GM12864 (cell line): ENCODE measurements at regions not wholly inside any gene's neighbourhood (a gene's known extent, or its start where the extent isn't known, plus 50 kb on each side); places are given as distances from the start of the nearest gene placed in this dataset.

Experiments used
- DNase-seq: peaks from one replicate; pipeline ENCODE4 v3.0.0-alpha.2; 2011; ENCODE audit warnings: low read depth
- H3K4me3 ChIP-seq: 2 replicates; pipeline ENCODE4 v1.5.1; 2011; ENCODE audit warnings: mild to moderate bottlenecking, low read depth, low read length, control low read depth
- TF ChIP-seq, protein P1 (sequence below): IDR thresholded peaks from 2 replicates; pipeline ENCODE4 v1.5.1; 2011; ENCODE audit warnings: low read depth, mild to moderate bottlenecking, moderate library complexity, low read length, control low read depth, inconsistent platforms; ENCODE audit errors: missing control alignments

DNA sequence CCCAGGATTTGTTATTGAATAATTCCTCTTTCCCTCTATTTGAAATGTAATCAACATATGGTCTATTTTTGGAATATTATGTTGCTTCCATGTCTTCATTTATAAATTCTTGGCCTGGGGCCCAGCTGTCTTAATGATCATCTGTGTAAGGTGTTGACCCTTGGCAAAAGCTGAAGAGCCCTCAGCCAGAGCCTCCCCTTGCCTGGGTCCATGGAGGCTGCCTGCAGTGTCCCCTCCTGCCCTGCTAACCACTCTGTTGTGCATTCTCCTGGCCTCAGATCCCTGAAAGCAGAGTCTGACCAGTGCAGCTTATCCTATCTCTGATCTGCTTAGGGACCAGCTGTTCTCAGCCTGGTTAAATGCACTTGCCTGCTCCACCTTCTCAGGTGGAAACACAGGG lies 226.1 kb upstream of the APCDD1 start:
- H3K4me3 ChIP-seq: no peak overlapping the region
- TF ChIP-seq, protein P1, sequence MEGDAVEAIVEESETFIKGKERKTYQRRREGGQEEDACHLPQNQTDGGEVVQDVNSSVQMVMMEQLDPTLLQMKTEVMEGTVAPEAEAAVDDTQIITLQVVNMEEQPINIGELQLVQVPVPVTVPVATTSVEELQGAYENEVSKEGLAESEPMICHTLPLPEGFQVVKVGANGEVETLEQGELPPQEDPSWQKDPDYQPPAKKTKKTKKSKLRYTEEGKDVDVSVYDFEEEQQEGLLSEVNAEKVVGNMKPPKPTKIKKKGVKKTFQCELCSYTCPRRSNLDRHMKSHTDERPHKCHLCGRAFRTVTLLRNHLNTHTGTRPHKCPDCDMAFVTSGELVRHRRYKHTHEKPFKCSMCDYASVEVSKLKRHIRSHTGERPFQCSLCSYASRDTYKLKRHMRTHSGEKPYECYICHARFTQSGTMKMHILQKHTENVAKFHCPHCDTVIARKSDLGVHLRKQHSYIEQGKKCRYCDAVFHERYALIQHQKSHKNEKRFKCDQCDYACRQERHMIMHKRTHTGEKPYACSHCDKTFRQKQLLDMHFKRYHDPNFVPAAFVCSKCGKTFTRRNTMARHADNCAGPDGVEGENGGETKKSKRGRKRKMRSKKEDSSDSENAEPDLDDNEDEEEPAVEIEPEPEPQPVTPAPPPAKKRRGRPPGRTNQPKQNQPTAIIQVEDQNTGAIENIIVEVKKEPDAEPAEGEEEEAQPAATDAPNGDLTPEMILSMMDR: no peak
- DNase-seq: no peak

DNA sequence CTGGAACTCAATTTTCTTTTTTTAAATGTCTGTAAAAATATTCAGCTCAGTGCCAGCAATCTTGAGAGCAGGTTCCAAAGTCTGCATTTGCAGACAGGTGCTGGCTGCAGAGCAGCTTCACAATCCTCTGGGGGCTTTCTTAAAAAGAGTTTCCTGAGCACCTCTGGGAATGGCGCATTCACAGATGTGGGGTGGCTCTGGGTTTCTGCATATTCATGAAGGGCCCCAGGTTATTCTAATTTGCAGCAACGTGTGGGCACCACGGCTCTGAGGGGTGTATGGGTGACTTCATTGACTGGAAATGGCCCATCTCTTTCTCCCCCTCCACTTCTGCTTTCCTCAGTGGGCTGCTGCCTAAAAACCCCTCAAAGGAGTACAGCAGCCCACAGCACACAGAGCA lies 225.0 kb upstream of the APCDD1 start:
- TF ChIP-seq, protein P1: no peak
- no peak for DNase-seq

DNA sequence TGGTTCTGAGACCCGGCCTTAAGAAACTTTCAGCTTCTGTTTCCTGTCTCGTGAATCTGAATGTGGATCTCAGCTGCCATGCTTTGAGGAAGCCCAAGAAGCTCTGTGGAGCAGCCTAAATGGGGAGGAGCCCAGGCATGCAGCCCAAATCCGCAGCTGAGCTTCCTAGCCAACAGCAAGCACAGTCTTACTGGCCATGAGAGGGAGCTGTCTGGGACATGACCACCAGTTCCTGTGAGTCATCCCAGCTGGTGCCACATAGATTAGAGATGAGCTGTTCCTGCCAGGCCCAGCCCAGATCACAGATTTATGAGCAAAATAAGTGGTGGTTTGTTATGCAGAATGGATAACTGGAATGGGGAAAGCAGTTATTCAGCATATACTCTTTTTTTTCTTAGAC lies 224.4 kb upstream of the APCDD1 start:
- DNase-seq: no peak
- TF ChIP-seq, protein P1: no peak
- H3K4me3 ChIP-seq: no peak overlapping the region

More for the DNA sequence above, 225.0 kb upstream of the APCDD1 start:
- no peak overlapping the region for H3K4me3 ChIP-seq

DNA sequence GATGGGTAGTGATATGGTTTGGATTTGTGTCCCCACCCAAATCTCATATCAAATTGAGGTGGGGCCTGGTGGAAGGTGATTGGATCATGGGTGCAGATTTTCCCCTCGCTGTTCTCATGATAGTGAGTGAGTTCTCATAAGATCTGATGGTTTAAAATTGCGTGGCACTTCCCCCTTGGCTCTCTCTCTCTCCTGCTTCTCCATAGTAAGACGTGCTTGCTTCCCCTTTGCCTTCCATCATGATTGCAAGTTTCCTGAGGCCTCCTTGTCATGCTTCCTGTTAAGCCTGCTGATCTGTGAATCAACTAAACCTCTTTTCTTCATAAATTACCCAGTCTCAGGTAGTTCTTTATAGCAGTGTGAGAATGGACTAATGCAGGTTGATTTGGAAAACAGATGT lies 223.2 kb upstream of the APCDD1 start:
- no peak for DNase-seq
- H3K4me3 ChIP-seq: no peak overlapping the region
- TF ChIP-seq, protein P1: no peak

GRCh38 chr18:10232062-10232461 lies 222.4 kb upstream of the APCDD1 start:
- no peak for DNase-seq
- TF ChIP-seq, protein P1: no peak
- H3K4me3 ChIP-seq: no peak overlapping the region

DNA sequence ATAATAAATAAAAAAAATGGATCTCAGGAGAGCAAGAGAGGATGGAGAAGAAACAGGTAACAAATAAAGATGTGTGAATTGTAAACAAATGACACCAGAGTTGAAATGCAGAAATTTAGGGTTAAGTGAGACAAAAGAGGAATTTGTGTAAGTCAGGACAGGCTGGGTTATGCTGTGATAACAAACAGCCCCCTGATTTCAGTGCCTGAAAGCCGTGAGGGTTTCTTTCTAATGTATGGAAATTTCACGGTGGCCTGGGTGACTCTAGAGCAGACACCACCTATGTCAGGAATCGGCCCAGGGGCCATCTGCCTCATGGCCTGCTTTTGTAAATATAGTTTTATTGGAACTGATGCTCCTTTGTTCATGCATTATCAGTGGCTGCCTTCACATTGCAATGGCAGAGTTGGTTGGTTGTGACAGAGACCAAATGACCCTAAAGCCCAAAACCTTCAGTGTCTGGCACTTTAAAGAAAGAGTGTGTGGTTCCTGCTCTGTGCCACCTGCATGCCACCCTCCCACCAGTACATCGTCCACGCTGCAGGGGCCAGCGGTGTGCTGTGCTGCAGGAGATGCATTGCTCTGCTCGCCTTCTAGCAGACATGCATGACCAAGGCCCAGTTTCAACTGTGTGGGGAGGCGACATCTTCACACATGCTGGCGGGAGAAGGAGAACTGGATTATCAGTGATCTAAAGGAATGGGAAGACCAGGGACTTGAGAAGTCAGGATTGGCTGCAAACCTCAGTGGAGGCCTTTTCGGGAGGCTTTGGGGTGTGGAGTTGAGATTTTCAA lies 221.2 kb upstream of the APCDD1 start:
- DNase-seq: no peak
- TF ChIP-seq, protein P1: no peak
- no peak overlapping the region for H3K4me3 ChIP-seq

- no peak for DNase-seq
- no peak overlapping the region for H3K4me3 ChIP-seq
- TF ChIP-seq, protein P1: no peak
Observed at GRCh38 chr18:10234281-10234680, 220.2 kb upstream of the APCDD1 start.
